ENCODE measurements at regions not wholly inside any gene's neighbourhood (a gene's known extent, or its start where the extent isn't known, plus 50 kb on each side); places are given as distances from the start of the nearest gene placed in this dataset.

DNA sequence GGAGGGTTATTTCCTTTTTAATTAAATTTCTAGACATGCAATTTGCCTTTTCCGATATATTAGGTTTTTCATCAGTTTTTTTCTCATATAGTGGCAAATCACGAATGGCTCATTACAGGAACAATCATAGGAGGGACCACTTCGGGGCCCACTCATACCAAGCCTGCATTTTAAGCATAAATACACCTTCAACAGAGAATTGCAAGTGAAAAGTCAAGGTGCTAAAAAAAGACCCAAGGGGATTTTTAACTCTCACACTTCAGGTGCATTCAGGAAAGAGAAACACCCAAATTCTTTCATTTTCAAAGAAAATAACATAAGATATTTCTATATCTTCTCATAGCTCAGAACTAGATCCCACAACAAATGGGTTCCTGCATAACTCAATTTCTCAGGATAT is 979.6 kb upstream of the NR2F2 start:
- DNase-seq: no peak

DNA sequence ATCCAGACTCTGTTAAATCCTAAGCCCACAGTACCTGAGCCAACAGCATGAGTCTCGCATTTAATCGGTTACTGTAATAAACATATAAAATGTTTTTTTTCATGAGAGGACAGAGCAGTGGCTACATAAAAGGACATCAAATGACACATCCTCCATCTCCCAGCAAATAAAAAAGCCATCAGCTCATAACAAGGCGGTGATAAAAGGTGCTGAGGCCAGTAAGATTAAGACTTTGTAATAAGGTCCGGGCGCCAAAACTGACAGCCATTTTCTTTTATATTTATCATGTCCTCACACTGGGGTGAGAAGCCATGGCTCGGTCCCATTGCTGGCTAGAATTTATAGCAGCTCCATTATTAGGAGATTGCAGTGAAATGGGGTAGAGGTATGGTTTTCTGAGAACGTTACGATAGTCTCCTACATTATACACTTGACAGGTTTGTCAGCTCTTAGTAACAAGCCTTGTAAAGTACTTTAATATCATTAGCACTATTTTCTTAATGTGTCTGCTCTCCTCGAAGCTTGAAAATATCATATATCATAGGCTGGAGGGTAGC is 977.8 kb upstream of the NR2F2 start:
- DNase-seq: no peak

DNA sequence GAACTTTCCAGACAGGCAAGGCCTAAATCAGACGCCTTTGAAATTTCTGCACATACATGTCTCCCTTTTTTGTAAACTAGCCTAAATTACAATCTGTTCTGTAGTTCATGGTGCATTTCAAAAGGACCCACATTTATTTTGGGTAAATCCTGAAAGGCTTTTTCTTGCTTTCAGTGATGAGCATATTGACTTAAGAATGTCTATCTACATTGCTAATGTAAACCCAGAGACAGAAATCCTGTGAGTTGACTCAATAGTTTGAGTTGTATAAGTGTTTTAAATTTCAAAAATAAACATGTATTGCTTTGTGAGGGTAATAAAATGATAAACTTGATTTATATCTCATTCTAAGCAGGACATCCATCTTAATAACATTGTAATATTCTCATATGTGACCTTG is 977.0 kb upstream of the NR2F2 start:
- no peak for DNase-seq

DNA sequence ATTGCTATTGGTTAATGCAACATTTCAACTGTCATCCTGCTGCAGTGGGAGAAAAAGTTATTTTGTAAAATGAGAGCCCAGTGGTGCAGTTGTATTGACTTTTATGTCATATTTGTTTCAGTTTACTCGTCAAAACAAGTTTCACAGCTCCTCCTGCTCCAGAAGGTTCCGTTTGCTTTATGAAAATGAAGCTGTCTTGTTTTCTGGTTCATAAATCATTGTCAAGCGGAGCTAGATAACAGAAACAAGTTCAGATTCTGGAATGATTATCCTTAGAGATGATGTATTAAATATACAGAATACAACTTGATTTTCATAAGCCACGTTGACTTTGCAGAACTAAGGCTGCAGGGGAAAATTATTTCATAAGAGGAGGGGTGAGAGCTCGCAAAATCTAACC is 970.5 kb upstream of the NR2F2 start:
- DNase-seq: no peak

DNA sequence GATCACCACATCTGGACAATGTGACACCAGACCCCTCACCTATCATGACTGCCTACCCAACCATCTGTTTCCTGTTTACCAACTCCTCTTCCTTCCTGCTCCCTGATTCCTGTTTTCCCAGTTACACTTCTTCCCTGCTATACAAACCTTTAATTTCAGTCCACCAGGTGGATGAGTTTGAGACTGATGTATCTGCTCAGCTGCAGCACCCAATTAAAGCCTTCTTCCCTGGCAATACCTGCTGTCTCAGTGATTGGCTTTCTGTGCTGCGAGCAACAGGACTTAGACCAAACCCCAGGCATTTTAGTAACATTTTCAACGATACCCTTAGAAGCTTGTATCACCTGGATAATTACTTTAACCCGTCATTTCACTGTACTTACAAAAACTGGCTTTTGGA is 968.2 kb upstream of the NR2F2 start:
- no peak for DNase-seq

DNA sequence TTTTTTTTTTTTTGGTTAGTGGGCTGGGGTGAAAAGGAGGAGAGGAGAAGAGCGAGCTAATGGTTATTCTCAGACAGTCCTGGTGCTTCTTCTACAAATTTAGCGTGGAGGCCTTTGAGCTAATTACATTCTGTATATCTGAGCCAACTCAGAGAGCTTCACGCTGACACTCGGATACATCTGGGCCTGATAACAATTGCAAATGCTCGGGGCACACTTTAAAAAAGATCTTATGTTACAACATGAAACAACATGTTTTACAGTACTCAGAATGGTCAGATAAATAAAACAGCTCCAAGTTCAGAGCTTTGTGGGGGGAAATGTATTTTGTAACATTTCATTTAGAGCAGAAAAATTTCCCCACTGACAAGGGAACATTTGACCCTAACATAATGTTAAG is 966.9 kb upstream of the NR2F2 start:
- no peak for DNase-seq

DNA sequence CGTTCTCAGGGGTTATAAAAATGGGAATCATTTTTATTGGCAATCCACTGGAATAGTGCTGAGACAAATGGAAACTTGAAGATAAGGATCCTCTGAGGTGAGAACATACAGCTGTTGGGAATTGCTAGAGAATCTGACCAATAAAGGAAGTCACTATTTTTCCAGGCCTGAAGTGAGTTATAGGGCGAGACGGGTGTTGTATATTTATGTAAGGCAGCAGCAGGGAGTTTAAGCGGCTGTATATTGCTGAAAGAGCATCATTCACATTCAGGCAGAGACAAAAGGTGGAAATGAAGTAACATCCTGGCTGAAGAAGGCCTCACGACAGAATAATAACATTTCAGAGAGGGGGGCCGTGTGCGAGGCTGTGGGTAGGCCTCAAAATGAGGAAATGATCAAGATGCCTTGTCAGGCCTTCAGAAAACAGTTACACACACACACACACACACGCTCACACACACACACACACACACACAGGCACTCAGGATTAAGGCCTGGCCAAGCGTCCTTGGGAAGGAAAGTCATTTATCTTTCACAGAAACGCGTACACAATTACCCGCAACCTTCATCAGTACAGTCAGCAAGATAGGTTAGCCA is 964.9 kb upstream of the NR2F2 start:
- no peak for DNase-seq

DNA sequence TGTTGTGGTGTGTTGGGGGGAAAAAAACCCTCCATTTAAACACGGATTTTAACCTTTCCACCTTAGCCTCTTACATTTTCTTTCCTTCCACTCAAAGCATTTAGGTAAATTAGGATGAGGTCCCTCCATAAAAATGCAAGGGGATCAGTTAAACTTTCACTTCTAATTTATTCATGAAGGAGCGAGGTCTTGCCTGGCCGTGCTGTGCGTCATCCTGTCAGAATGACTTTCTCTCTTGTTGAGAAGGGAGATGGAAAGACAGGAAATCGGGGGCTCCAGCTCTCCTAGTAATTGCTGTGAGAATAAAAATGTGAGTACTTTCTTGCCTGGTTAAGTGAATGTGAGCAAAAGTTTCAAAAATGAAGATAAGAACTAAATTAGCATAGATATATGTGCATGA is 962.3 kb upstream of the NR2F2 start:
- DNase-seq: no peak

DNA sequence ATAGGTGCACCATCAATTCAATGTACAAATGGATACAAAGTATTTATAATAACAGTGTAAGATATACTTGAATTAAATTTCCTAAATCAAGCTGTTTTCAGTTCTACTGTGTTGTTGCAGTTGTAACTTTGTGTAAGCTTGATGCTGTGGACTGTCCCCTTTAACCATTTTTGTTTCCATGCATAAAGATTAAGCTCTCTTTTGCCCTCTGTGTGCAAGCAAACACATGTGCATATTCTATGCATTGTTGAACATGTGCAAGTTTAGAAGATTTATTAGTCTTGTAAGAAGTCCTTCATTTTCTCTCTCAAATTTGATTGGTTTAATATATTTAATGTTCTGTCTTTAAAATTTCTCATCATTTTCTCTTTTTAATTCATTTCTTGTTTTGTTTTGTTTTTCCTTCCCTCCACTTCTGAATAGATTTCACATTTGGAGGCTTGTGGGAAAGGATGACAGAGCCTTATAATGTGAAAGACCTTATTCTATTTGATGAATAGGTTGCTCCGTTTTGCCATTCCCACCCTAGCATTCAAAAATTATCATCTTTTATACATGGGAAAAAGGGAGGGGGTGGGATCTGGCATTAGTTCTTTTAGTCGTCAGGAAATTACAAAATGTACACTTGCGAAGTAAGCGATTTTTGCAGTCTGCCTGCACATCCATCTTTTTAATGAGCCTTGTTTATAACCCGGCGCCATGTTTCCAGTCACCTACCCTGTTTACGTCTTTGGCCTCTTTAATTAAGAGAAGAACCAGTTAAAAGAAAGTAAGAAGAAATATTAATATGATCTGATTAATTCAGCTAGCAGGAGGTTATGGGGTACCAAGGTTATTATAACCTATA is 961.5 kb upstream of the NR2F2 start:
- no peak for DNase-seq

DNA sequence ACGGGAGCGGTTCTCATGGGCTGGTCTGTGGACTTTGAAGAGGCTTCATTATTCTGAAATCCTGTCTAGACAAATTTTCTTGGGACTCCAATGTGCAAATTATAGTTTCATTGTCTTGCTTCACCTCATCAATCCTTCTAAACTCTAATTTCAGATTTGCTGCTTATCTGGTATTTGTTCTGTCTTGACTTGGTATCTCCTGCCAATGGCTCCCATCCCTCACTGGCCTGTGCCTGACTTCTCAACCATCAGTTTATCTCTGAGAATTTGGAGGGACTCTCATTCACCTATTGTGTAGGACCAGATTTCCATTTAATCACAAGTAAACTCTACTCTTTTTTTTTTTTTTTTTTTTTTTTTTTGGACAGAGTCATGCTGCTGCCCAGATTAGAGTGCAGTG is 960.2 kb upstream of the NR2F2 start:
- no peak for DNase-seq

DNA sequence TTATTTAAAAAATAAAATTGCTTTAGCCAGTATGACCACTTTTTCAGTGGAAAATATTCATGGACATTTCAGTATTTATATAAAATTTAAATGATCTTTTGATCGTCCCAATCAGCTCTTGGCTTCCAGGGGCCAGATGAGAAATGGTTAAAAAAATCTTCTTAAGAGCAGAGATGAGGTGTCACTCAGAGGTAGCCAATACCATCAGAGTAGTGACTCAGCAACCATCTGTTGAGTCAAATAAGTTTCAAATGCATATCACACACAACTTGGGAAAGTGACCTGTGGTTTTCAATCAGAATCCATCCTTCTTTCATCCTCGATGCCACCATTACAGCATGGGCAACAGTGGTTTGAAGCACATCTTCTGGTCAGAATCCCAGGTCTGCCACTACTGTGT is 958.8 kb upstream of the NR2F2 start:
- no peak for DNase-seq

DNA sequence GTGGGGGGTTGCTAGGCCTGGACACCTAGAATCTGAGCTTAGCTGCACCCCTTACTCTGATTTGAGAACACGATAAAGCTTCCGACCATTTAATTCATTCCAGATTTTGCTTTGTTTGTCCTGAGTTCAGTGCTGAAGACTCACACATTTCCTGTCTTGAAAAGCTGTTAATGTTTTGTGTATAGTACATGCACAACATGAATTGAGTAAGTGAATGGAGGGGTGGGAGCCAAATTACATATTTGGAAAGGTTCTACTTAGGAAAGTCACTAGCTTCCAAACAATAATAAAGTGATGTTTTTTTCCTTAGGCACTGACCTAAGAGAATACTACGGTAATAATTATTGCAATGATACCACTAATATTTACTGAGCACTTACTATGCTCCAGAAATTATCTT is 955.2 kb upstream of the NR2F2 start:
- DNase-seq: no peak

DNA sequence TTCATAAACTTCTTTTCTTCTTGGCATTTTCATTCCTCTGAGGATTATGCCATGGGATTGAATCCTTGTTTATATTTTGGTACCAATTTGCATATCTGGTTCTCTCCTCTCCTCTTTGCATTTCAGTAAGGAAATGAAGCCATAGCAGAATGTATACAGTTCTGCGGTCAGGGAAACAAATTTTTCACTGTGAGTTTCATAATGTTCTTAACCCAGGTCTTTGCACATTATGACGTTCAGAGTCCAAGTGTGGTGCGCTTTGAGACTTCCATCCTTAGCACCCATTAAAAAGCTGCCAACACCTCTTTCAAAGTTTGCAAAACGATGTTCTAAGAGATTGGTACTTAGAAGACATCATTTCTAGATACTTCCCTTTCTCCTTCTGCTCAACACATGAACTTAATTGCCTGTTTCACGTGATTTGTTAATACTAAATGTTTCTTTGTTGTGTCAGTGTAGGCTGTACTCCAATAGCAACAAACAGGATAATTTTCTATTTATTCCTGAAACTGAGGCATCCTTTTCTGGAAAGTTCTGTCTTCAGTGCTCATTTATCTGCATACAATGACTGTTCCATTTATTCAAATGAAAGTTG is 953.1 kb upstream of the NR2F2 start:
- DNase-seq: no peak

DNA sequence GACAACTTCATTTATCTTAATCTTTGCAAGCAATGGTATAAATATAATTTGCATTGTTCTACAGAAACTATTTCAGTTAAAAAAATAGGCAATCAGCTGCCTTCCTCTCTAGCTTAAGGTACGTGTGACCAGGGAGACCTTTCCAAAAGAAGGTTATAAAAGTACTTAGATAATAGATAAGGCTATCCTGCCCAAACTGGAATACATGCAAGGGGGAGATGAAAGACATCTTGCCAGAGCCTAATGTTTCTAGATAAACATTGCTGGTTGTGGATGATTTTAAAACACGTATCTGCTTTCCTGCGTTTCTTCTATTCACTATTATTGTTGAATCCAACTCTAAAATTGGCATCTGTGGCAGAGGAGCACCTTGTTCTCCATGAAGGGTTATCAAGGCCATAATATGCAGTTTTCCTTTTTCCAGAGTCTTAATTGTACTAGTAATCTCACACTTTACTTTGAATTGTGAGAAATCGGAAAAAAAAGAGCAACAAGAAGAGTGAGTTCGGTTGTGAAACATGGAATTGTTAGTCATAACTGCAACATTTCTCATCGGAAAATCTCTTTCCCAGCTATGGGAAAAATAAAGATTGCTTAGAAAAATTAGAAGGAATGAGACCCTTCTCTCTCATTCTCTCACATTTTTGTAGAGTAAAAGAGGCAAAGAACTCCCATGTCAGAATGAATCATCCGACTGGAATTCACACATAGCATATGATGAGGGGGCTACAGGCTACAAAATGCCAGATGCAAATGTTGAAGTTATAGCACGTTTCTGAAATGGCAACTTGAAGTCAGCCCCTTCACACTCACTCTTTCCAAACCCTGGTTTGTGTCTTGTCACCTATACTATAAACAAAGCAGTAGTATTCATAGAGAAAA is 936.1 kb upstream of the NR2F2 start:
- DNase-seq: no peak

DNA sequence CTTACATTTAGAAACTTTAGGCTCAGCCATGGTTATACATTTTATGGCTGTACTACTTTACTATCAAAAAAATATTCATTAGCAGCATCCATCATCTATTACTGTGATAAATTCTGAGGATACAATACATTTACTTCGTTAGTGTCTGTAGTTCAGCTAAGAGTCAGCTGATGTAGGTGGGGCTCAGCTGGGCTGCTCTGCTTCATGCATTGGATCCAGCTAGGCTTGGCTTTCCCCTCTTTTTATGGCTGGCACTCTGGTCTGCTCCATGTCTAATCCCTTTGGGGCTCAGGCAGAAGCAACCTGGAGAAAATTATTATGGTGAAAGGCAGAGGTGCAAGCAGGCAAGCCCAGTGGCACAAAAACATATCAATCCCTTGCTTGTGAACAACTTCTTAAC is 930.1 kb upstream of the NR2F2 start:
- DNase-seq: no peak

DNA sequence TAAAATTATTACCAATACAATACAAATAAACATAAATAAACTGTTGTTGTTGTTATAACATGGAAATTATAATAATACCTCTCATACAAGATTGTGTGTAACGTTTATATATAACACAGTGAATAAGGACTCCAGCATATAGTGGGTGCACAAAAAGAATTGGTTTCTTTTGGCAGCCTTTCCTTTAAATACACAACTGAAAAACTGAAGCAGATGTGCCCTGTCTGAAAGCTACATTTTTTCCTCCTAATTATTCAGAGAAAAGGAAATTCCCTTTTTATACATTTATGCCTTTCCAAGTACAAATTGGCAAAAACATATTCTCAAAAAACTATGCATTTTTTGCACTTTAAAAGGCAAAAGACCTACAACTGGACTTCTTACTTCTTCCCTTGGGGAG is 928.9 kb upstream of the NR2F2 start:
- DNase-seq: no peak

DNA sequence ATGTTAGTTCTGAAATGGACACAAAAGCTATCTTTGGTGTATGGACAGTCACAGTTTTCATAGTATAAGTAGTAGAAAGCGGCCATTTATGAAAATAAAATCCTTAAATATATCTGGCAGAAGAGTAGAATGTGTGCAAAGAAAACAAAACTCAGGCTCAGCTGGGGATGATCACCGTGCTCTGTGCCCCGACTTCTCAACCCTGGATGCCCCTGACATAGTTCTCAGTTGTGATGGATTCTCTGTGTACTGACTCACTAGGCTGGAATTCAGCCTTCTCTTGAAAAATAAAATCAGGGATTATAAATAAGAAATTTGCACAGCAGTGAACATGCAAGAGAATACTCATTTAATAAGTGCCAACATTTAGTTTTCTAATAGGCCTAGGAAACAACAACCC is 925.1 kb upstream of the NR2F2 start:
- DNase-seq: no peak

DNA sequence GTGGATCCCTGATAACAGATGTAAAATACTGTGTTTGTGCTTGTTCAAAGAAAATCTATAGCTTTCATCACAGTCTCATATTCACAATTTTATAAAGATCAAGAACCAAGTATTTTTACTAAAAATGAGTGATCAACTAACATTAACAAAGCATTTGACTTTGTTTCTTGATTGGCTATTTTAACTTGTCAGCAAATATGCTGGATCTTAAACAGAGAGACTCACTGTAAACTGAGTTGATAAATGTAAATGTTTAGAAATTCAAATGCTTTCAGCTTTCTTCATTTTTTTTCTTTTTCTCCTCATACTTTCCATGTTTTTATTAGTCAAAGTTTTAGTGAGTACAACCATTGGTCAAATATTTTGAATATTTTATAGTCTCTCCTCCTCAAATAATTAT is 923.0 kb upstream of the NR2F2 start:
- DNase-seq: no peak

DNA sequence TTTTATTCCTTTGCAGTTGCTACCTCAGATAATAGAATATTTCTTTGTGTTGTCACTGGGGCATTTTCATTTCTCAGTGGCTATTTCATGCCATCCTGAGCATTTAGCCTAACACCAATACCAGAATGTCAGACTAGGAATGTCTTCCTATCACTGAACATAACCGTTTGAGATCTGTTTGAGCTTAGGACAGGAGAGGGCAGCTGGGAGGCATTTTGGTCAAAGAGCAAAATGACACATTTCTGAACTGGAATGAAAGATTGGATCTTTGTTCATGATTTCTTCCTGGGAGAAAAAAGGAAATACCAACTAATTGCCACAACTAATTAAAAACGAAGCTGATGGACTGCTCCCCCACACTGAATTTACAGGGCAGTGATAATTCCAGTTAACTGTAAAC is 921.3 kb upstream of the NR2F2 start:
- no peak for DNase-seq

DNA sequence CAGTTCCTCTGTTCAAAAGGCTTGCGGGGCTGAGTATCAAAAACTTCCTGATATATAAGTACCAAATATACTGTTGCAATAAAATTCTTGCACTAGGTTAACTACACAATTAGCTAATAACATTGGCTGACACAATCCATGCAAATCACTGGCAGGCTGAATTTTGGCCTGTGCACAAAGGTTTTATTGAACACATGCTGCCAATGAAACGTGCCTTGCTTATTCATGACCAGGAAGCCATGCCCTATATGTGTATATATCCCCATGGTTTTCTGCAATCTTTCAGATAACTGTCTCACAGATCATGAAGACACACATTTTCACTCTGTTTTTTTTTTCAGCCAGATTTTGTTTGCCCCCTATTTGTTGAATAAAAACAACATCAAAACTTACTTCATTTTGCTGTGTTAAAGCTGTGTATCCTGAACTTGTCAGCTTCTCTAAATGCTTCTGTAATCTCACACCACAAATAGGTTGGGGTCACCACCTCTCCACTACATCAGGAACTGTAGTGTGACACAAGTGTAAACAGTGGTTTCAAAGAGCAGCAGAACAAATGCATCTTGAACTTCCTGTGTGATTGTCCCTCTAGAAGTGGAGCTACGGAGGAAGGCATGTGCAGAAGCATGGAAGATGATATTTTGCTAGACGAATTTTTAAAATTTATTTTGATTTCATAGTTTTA is 920.7 kb upstream of the NR2F2 start:
- no peak for DNase-seq

DNA sequence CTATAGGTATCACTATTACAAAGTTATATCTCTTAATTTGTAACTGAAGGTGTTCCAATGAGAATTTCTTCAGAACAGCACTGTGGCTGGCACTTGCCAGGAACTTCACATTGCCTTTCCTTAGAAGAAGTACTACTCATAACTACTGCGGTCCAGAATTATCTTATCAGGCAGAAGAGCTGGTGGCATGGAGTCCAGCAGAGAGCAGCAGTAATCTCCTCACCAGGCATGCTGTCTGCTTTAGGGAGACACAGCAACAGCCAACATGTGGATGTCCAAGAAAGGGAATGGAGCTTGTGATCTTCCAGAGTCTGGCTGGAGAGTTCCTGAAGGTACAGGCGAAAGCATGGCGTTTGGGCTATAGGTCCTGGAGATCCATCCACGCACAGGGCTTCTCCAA is 919.7 kb upstream of the NR2F2 start:
- DNase-seq: no peak

DNA sequence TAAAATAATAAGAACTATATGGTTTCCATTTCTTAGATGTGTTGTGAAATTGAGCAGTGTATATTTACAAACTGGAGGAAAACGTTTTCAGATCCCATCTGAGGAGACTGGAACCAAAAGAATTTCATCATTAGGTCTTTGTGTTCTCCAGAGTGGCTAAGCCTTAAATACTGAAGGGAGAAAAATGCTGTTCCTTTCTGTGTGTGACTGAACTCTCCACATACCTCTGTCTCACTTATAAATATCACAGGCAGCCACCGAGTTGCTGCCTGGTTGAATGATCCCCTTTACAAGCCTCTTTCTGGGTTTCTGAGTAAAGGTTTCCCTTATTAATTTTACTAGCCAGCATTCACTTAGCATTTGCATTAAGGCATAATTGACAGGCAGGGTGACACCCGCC is 913.9 kb upstream of the NR2F2 start:
- no peak for DNase-seq

DNA sequence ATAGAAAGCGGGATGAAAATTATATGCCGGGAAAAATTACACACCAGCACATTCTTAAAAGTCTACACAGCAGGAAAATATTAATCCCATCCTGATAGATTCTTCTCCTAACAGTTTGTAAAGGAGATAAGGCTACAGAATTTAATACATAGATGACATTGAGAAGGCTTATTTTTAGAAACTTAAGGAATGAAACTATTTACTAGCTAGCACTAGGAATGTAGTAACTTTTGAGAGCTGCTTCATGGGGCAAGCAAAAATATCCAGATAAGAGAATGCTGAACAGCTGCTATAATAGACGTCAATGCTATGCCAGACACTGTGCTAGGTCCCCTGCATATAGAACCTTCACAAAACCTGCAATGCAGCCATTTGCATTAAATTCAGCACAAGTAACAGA is 912.7 kb upstream of the NR2F2 start:
- DNase-seq: no peak

All from NCI-H774 (cell line).